HG02840 (cell line): ENCODE measurements at regions not wholly inside any gene's neighbourhood (a gene's known extent, or its start where the extent isn't known, plus 50 kb on each side); places are given as distances from the start of the nearest gene placed in this dataset.
"Not testable (repeated sequence)": the region's sequence is repeated elsewhere in the genome, so short reads cannot be mapped to it uniquely, and the experiment has no call there.

Experiments used
- ATAC-seq: cut with Tn5 transposase; IDR thresholded peaks from one replicate; pipeline ENCODE4 v1.9.1; 2021; ENCODE audit warnings: mild to moderate bottlenecking, moderate library complexity, moderate number of reproducible peaks; ENCODE audit not compliant: unreplicated experiment, low FRiP score

DNA sequence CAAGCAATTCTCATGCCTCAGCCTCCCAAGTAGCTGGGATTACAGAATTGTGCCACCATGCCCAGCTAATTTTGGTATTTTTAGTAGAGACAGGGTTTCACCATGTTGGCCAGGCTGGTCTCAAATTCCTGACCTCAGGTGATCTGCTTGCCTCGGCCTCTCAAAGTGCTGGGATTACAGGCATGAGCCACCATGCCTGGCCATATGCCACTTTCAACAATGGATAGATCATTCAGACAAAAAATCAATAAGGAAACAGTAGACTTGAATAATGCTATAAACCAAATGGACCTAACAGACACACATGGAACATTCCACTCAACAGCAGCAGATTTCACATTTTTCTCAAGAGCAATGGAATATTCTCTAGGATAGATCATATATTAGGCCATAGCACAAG is 50.5 kb upstream of the RALGPS2 start:
- ATAC-seq: not testable (repeated sequence)
